ENCODE measurements at regions not wholly inside any gene's neighbourhood (a gene's known extent, or its start where the extent isn't known, plus 50 kb on each side); places are given as distances from the start of the nearest gene placed in this dataset.

DNA sequence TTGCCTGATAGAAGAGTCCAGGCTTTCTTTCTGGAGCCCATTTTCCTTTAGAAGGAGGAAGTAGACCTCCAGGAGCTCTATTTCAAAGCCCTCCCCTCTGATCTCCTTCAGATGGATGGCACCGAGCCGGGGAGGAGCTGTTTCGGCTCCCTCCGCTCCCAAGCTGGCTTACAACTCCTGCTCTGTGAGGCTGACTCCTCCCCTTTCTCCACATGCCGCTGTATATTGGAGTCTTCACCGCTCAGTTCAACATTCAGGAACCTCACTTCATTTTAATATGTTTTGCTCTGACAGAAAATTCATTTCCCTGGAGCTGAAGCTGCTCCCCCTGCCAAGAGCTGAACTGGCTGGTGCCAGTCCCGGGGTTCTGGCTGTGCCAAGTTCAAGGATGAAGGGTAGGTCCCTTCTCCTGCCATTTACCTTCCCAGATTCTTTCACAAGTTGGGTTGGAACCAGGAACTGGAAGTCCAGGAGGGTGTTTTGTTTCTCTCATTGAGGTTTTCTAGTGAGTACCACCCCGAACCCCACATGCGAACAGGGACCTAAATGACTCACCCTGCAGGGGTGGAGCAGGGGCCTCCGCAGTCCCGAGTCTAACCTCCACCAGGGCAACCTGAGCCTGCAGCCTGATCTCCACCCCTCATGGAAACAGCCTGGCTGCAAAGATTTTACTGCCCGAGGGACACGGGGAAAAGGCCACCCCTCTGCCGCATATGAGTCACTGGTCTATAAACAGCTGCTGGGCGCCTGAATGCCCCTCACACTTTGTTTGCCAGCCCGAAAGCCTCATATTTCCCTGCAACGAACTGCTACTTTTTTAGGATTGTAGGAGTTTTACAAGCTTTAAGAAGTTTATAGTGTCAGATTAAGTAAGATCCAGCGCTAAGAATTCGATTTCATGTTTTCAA is 68.6 kb upstream of the FOXA2 start:
- H3K36me3 Mint-ChIP-seq (ENCODE audit: low read depth), result no peaks in the 10 kb centered on the region
- DNase-seq (no peak), ATAC-seq (no peak)
- intact Hi-C loops (cut with DNase I, micrococcal nuclease), result no loop called here
- no peak overlapping the region for H3K4me3 Mint-ChIP-seq
- H3K27me3 Mint-ChIP-seq, result peaks cover 3% of the 10 kb centered on the region
- H3K9me3 Mint-ChIP-seq (ENCODE audit: low read depth), result no peaks in the 10 kb centered on the region
- H3K4me1 Mint-ChIP-seq, result no peaks in the 10 kb centered on the region
- CTCF ChIA-PET, result interaction anchor here (0.8 to 1.3 kb wide), 2 partner anchors 8 to 648 kb away, joined by 3 to 4 read pairs; no protein-coding TSS in a partner anchor
- POLR2A ChIA-PET, result no interaction called here
- no peak overlapping the region for H3K27ac Mint-ChIP-seq

GRCh38 chr20:22653658-22654642 is 69.6 kb upstream of the FOXA2 start:
- no peak overlapping the region for H3K4me3 Mint-ChIP-seq
- H3K9me3 Mint-ChIP-seq (ENCODE audit: low read depth), result no peaks in the 10 kb centered on the region
- H3K27me3 Mint-ChIP-seq, result peaks cover 3% of the 10 kb centered on the region
- POLR2A ChIA-PET, result no interaction called here
- intact Hi-C loops (cut with DNase I, micrococcal nuclease), result no loop called here
- CTCF ChIA-PET, result interaction anchor here (1.3 kb wide), 1 partner anchor 7 kb away, joined by 4 read pairs; no protein-coding TSS in a partner anchor
- ATAC-seq (no peak), DNase-seq (no peak)
- no peaks in the 10 kb centered on the region for H3K36me3 Mint-ChIP-seq (ENCODE audit: low read depth)
- H3K4me1 Mint-ChIP-seq, result no peaks in the 10 kb centered on the region
- H3K27ac Mint-ChIP-seq, result no peak overlapping the region

DNA sequence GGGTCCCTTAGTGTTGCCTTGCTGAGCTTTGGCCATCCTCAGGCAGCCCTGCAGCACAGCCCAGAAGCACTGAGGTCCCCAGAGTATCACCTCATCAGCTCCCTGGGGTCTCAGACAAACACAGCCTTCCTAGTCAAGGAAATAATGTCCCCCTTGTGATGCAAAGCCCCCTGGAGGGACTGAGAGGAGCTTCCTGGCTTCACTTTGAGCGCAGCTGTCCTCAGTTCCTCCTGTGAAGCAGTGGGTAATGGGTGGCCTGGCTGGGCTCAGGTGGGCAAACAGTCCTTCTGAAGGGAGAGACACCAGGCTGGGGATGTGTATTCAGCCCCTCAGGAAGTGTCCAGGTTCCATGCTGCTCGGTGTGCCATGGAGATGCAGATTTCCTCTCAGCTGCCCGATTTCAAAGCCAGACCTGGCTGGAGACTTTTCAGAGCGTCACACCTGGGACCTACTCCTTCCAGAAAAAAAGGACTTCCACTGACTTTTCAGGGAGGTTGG is 79.2 kb upstream of the FOXA2 start:
- H3K9me3 Mint-ChIP-seq (ENCODE audit: low read depth), result no peaks in the 10 kb centered on the region
- ChIA-PET CTCF (interaction anchor here (0.6 kb wide), 1 partner anchor 66 kb away, joined by 3 read pairs; no protein-coding TSS in a partner anchor), POLR2A (no interaction called here)
- DNase-seq, result no peak
- no peaks in the 10 kb centered on the region for H3K4me1 Mint-ChIP-seq
- no peaks in the 10 kb centered on the region for H3K36me3 Mint-ChIP-seq (ENCODE audit: low read depth)
- no peak for ATAC-seq
- H3K27me3 Mint-ChIP-seq, result peaks cover 5% of the 10 kb centered on the region
- H3K27ac Mint-ChIP-seq, result no peak overlapping the region
- no peak overlapping the region for H3K4me3 Mint-ChIP-seq
- intact Hi-C loops (cut with DNase I, micrococcal nuclease), result no loop called here

GRCh38 chr20:22667198-22667597 is 82.8 kb upstream of the FOXA2 start:
- H3K27ac Mint-ChIP-seq, result no peak overlapping the region
- no peaks in the 10 kb centered on the region for H3K4me1 Mint-ChIP-seq
- CTCF ChIA-PET, result no interaction called here
- peaks cover 5% of the 10 kb centered on the region for H3K9me3 Mint-ChIP-seq (ENCODE audit: low read depth)
- H3K4me3 Mint-ChIP-seq, result no peak overlapping the region
- H3K36me3 Mint-ChIP-seq (ENCODE audit: low read depth), result no peaks in the 10 kb centered on the region
- ATAC-seq (no peak), DNase-seq (no peak)
- H3K27me3 Mint-ChIP-seq, result peaks cover 6% of the 10 kb centered on the region
- intact Hi-C loops (cut with DNase I, micrococcal nuclease), result no loop called here
- POLR2A ChIA-PET, result no interaction called here

DNA sequence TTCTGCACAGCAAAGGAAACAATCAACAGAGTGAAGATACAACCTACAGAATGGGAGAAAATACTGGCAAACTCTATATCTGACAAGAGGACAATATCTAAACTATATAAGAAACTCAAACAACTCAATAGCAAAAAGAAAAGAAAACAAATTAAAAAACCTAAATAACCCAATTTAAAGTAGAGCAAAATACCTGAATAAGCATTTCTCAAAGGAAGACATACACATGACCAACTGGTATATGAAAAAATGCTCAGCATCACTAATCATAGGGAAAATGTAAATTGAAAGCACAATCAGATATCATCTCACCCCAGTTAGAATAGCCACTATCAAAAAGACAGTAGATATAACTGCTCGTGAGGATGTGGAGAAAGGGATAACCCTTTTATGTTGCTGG is 87.8 kb upstream of the FOXA2 start:
- ATAC-seq (no peak), DNase-seq (no peak)
- Mint-ChIP-seq H3K36me3 (ENCODE audit: low read depth) (no peaks in the 10 kb centered on the region), H3K4me1 (no peaks in the 10 kb centered on the region), H3K27me3 (peaks cover 2% of the 10 kb centered on the region), H3K27ac (no peak overlapping the region), H3K4me3 (no peak overlapping the region), H3K9me3 (ENCODE audit: low read depth) (peaks cover 5% of the 10 kb centered on the region)
- CTCF ChIA-PET, result no interaction called here
- intact Hi-C loops (cut with DNase I, micrococcal nuclease), result no loop called here
- POLR2A ChIA-PET, result no interaction called here

GRCh38 chr20:22673467-22673866 is 89.1 kb upstream of the FOXA2 start:
- intact Hi-C loops (cut with DNase I, micrococcal nuclease), result no loop called here
- no peak overlapping the region for H3K27ac Mint-ChIP-seq
- H3K9me3 Mint-ChIP-seq (ENCODE audit: low read depth), result peaks cover 5% of the 10 kb centered on the region
- POLR2A ChIA-PET, result no interaction called here
- no peak overlapping the region for H3K4me3 Mint-ChIP-seq
- DNase-seq (no peak), ATAC-seq (no peak)
- CTCF ChIA-PET, result no interaction called here
- peaks cover 2% of the 10 kb centered on the region for H3K27me3 Mint-ChIP-seq
- H3K4me1 Mint-ChIP-seq, result no peaks in the 10 kb centered on the region
- no peaks in the 10 kb centered on the region for H3K36me3 Mint-ChIP-seq (ENCODE audit: low read depth)

GRCh38 chr20:22675341-22675740 is 91.0 kb upstream of the FOXA2 start:
- no peaks in the 10 kb centered on the region for H3K4me1 Mint-ChIP-seq
- peaks cover 6% of the 10 kb centered on the region for H3K9me3 Mint-ChIP-seq (ENCODE audit: low read depth)
- H3K27me3 Mint-ChIP-seq, result peaks cover under 1% of the 10 kb centered on the region
- H3K27ac Mint-ChIP-seq, result no peak overlapping the region
- no peak for DNase-seq
- H3K36me3 Mint-ChIP-seq (ENCODE audit: low read depth), result no peaks in the 10 kb centered on the region
- no peak for ATAC-seq
- ChIA-PET POLR2A (no interaction called here), CTCF (interaction anchor here (1.3 kb wide), 1 partner anchor 17 kb away, joined by 5 read pairs; no protein-coding TSS in a partner anchor)
- H3K4me3 Mint-ChIP-seq, result no peak overlapping the region
- intact Hi-C loops (cut with DNase I, micrococcal nuclease), result no loop called here

DNA sequence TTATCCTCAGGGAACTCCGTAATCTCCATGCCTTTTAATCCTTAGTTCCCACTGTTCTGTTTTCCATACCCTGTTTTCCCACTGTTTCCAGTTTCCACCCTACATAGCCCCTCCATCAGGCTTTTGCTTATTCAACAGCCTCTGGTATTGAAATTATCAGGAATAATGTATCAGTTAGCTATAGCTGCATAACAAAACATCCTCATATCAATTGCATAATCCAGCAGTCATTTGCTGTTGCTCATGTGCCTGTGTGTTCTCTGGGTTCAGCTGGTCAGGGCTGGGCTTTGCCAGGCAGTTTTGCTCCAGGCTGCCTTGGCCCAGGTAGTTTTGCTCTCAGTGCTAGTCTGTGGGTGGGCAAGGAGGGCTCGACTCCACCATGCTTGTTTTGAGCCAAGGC is 94.3 kb upstream of the FOXA2 start:
- H3K4me3 Mint-ChIP-seq, result no peak overlapping the region
- H3K27ac Mint-ChIP-seq, result no peak overlapping the region
- POLR2A ChIA-PET, result no interaction called here
- H3K9me3 Mint-ChIP-seq (ENCODE audit: low read depth), result peaks cover 4% of the 10 kb centered on the region
- no peaks in the 10 kb centered on the region for H3K36me3 Mint-ChIP-seq (ENCODE audit: low read depth)
- CTCF ChIA-PET, result interaction anchor here (1.0 to 2.1 kb wide), 3 partner anchors 8 to 13 kb away, joined by 3 to 9 read pairs (median 6); no protein-coding TSS in a partner anchor
- no peaks in the 10 kb centered on the region for H3K4me1 Mint-ChIP-seq
- no peak for ATAC-seq
- peaks cover 4% of the 10 kb centered on the region for H3K27me3 Mint-ChIP-seq
- DNase-seq, result no peak
- intact Hi-C loops (cut with DNase I, micrococcal nuclease), result no loop called here

GRCh38 chr20:22679197-22679596 is 94.8 kb upstream of the FOXA2 start:
- peaks cover 4% of the 10 kb centered on the region for H3K9me3 Mint-ChIP-seq (ENCODE audit: low read depth)
- H3K36me3 Mint-ChIP-seq (ENCODE audit: low read depth), result no peaks in the 10 kb centered on the region
- H3K4me1 Mint-ChIP-seq, result no peaks in the 10 kb centered on the region
- intact Hi-C loops (cut with DNase I, micrococcal nuclease), result no loop called here
- peaks cover 4% of the 10 kb centered on the region for H3K27me3 Mint-ChIP-seq
- ChIA-PET CTCF (interaction anchor here (1.9 to 2.1 kb wide), 2 partner anchors 11 to 13 kb away, joined by 6 to 9 read pairs; no protein-coding TSS in a partner anchor), POLR2A (no interaction called here)
- DNase-seq (no peak), ATAC-seq (no peak)
- H3K4me3 Mint-ChIP-seq, result no peak overlapping the region
- H3K27ac Mint-ChIP-seq, result no peak overlapping the region

DNA sequence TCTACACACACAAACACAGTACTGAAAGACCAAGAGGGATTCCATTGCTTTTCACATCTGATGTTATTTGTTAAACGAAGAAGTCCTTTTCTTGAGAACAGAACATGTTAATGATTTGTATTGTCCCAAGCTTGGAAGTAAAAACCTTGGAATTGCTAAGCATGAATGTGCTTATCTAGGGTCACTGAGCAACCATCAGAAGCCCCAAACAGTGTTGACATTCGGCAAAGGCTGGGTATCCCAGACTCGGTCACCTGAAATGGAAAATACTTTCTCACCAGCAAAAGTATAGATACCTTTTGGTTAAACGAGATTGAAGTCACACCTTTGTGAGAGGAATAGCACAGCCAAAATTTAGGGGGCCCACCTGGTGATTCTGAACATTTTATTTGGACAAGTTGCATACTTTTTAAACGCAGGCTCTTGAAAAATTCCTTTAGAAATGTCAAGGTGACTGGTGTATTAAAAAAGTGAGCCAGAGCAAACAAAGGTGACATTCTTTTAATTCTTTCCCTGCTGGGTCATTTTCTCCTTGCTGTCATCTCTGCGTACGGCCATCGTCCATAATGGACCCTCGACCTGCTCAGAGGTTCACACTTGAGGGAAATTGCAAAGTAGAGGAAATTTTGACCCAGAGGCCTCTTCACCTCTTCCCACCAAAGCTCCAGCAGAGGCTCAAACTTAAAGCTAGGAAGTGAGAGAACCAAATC is 95.8 kb upstream of the FOXA2 start:
- ATAC-seq, result no peak
- Mint-ChIP-seq H3K27ac (no peak overlapping the region), H3K4me1 (peaks cover 3% of the 10 kb centered on the region), H3K27me3 (peaks cover 6% of the 10 kb centered on the region), H3K4me3 (no peak overlapping the region), H3K36me3 (ENCODE audit: low read depth) (no peaks in the 10 kb centered on the region), H3K9me3 (ENCODE audit: low read depth) (peaks cover 4% of the 10 kb centered on the region)
- ChIA-PET POLR2A (no interaction called here), CTCF (interaction anchor here (0.6 to 2.1 kb wide), 5 partner anchors 10 to 659 kb away, joined by 3 to 9 read pairs (median 3); no protein-coding TSS in a partner anchor)
- intact Hi-C loops (cut with DNase I, micrococcal nuclease), result loop anchor here in 1 of 2 experiments (5.0 kb wide), 1 partner anchor 873 kb away; no protein-coding TSS in a partner anchor
- DNase-seq, result no peak
